CD4-positive, alpha-beta T cell treated with Interleukin-4 for 4 hours (primary cell): ENCODE measurements at regions not wholly inside any gene's neighbourhood (a gene's known extent, or its start where the extent isn't known, plus 50 kb on each side); places are given as distances from the start of the nearest gene placed in this dataset.

Experiments
- DNase-seq: peaks from one replicate; pipeline ENCODE4 v3.0.0-alpha.2; 2020

DNA sequence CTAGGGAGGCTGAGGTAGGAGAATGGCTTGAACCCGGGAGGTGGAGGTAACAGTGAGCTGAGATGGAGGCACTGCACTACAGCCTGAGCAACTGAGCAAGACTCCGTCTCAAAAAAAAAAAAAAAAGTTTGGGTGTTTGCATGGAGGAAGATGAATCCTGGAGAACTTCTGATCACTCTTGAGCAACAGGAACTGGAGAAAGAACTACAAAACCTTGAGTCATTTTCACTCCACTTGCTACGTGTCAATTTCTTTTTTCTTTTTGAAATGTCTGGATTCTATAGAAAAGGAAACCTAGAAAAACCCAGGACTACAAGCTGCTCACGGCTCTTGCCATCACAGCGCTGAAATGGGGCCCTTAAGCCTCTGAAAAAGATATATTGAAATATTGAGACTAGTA is 189.6 kb upstream of the NRP1 start:
- no peak for DNase-seq

DNA sequence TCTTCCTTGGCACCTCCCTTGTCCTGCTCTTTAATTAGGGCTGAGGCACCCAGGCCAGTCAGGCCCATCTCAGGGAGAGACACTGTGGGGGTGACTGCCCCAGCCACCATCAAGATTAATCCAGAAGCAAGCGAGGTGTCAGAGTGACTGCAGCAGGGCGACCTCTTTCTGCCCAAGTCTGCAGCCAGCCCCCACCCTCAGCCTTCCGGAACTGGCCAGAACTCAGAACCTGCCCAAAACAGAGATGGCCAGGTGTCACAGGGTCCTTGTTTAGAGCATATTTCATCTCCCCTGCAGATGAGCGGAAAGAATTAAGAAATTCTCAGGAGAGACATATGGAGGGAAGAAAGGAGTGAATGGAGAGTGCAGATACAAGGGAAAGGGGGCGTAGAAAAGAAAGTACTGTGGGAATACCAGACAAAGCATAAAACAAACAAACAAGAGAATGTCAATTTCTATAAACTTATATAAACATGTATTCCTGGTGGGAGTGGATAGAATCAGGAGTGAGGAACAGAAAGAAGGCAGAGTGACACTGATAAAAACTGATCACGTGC is 188.8 kb upstream of the NRP1 start:
- DNase-seq = no peak

DNA sequence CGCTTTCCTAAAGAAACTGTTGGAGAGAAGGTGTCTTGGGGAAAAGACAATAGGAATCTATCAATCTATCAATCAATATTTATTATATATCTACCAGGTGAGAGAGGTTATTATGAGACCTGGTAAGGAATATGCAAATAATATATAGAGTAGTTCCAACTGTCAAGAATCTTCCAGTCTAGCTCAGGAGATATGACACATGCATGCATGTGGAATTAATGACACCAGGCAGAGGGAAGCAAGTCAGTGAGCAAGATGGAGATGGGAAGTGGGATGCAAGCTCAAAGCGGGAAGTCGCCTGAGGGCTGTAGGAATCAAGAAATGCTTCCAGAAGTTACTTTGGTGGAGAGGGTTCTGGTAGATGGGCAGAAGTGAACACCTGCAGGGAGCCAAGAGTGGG is 187.4 kb upstream of the NRP1 start:
- no peak for DNase-seq

DNA sequence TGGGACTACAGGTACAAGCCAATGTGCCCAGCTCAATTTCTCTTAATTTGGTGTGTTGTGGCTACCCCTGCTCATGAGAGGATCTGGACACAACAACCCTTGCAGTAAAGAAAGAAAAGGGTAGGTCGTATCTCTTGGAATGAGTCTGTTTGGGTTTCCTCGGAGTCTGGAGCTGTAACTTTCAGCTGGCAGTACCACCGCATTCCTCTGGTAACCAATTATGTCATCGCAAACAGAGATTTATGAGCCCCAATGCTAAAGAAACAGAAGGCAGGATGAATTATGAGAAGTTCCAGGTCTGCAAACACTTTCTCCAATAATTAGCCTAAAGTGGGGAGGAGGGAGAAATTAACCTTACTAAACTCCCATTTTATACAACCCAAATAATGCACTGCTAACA is 186.6 kb upstream of the NRP1 start:
- no peak for DNase-seq

DNA sequence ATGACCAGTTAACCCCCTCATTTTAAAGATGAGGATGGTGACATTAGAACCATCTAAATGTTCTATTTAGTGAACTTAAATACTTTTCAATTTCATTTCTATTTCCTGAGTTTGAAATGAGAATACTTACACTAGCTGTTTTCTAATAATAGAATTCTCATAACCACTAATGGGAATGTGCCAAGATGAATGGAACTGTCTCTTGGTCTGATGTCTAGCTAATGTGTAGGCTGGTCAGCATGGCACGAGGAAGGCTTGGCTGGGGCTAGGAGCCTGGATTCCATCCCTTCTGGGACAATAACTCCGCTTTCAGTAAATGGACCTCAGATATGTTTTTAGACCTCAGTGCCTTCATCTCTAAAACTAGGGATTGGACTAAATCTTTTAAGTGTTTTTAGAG is 185.8 kb upstream of the NRP1 start:
- DNase-seq = no peak

DNA sequence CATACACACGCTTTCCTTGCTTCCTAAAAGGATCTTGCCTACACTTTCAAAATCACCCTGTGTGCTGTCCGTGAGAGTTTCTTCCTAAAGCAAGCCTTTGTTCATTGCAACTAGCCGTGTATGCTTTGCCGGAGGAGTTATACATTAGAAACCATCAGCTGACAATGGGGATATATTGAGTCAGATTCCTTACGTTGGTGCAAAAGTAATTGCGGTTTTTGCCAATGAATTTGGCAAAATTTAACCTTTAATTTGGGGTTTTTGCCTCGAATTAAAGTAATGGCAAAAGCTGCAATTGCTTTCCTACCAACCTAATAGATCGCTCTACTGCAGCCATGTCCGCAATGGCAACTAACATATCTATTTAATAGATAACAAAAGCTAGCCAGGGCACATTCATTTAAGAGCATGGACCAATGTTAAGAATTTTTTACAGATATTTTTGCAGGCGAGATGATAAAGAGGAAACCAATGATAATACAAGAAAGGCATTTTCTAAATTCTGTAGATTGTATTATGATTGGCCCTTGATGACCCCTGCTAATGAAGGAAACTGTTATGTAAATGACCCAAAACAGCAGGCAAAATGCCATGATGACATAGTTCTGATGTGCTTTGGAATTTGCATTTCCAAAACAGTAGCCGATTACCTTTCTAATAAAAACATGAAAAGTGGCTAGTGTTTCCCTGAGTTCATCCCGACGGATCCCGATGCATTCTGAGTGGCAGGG is 184.8 kb upstream of the NRP1 start:
- DNase-seq = no peak

DNA sequence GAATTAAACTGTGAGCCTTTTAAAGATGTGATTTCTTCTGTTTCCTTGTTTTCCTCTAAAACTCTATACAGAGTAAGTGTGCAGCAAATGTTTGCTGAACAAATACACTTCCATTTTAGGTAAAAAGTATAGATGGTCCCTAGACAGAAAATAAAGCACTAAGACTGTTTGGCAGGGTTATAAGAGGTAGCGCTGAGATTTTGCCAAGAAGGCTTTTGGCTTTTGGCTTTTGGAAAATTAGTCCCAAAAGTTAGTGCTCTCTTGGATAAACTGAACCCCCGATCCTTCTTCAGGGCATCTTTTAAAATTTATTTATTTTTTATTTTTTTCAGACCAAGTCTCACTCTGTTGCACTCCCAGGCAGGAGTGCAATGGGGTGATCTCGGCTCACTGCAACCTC is 175.7 kb upstream of the NRP1 start:
- no peak for DNase-seq

DNA sequence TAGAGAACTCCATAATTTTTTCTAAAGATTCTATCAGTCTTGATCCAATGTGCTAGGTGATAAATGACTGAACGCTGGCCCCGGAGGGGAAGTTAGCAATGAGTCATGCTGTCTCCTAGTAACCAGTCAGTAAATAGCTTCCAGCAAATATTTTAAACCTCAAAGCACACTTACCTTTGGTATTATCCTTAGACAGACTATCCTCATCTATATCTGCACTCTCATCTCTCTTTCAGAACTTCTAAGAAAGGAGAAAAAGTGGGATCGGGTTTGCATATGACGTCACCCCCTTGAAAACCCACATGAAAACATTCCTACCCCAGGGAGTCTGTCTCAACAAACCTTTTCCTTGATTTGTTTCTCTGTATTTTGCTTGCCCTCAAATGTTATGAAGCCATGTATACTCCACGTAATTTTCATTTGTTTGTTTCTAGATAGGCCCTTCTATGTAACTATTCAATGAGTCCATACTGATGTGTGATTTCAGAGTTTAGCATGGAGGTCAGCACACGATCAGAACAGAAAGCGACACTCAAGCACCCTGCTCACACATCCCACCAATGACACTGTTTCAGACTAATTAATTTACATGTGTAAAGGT is 174.9 kb upstream of the NRP1 start:
- peak; percentile 21 for DNase-seq

DNA sequence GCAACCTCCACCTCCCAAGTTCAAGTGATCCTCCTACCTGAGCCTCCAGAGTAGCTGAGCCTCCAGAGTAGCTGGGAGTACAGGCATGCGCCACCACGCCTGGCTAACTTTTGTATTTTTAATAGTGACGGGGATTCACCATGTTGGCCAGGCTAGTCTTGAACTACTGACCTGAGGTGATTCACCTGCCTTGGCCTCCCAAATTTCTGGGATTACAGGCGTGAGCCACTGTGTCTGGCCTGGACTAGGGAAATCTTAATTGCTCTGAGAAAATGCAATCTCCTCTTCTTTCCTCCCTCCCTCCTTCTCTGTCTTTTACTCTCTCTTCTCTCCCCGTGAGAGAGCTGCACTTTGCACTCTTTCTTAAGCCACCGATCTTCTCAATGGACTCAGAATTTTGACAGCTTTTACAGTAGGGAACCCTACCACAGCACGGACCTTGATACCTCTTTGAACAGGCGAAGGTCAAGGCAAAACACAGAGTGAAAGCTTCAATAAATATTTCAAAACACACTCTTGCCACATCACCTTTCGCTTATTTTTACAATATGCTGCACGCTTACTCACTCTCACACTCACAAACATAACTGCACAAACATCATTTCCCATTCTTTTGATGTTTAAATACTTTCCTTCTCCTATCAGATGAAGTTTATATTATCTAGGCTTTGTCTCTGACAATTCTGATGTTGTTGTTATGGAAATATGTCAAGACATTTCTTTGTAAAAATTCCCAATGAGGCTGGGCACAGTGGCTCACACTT is 173.4 kb upstream of the NRP1 start:
- DNase-seq = no peak

DNA sequence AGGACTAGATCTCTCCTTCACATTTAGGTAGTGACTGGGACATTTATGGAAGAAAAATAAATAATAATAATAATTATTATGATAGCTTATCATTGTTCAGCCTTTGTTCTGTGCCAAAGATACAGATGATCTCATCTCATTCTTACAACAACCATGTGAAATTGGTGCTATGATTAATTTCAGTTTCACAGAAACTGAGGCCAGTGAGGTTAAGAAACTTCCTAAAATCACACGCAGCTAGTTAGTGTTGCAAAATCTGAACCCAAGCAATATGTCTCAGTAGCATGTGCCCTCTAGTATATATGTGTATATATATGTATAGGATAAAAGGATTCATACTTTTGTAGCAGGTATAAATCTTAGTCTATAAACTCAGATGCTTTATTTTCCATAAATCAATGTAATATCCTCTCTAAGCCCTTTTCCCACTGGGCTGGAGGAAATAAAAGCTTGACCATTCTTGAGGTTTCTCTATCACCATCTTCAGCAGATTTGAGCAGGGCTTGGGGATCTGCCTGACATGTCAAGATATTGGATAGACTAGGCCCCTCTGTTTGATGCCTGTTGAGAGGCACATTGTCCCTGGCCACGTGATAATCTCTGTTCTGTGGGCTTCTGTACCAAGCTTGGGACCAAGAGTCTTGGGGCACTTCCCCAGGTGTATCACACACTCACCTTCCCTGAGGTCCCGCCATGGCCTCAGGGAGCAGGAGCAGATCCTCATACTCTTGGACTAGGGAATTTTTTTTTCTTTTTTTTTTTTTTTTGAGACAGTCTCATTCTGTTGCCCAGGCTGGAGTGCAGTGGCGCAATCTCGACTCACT is 172.6 kb upstream of the NRP1 start:
- no peak for DNase-seq

DNA sequence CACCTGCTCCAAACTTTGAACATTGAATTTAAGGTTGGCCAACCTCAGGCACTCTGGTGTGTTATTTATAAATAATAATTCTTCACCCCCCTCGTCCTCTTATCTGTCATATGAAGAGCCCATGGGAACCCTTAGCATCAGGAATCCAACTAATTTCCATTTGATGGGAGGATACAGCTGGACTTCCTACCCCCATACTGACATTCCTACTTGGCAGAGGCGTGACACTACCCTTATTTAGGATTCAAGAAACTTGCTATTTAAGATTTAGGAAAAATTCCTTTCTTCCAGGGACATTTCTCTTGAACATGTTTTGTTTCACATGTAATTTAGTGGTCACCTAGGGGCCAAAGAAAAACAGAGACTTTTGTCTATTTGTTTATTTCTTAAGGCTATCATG is 171.9 kb upstream of the NRP1 start:
- no peak for DNase-seq

DNA sequence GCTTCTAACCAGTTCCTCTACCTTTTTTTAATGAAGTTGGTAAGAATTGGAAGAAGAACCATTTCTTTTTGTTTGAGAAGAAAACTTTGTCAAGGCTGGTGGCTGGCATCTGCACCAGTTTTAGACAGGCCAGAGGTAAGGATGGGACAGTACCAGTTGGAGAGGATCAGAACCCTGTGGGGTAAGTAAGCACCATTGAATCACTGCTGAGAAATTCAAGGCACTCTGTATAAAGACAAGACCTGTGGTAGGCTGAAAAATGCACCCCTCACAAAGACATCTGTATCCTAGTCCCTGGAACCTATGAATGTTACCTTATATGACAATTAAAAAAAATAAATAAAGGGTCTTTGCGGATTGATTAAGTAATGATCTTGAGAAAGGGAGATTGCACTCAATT is 166.7 kb upstream of the NRP1 start:
- DNase-seq = no peak

DNA sequence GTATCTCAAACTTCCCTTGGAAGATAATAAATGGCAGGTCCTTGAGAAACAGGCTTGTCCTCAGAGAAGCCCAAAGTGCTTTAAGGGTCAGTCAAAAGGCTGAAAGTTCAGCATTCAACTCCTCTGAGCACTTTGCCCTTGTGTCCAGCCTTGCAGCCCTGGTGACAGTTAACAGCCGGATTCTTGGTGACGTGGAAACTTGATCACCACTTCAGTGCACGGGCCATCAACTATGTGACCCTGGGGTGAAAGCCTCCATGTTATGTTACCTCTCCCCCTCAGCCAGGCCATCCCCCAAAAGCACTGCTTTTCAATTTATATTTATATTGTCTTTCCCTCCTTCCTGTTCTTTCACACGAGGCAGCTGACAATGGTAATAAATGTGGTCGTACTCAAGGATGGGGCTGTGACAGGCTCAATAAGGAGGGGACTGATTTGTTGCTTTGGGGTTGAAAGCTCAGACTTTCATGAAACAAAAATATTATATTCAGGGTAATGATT is 164.0 kb upstream of the NRP1 start:
- no peak for DNase-seq

DNA sequence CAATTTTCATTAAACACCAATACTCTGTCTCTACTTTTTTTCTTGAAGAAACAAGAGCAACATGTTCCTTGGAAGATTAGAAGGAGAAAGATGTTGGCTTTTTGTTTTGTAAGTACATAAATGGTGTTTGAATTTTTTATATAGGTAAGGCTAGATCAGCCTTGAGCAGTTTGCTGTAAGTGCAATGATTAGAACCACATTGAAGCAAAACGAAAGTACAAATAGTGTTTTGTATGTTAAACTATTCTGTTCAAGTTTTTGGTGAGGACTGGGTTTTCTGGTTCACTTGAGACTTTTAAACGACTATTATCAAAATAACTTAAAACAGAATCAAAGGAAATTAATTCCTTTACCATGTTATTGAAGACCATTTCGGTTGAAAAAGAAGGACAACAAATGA is 162.9 kb upstream of the NRP1 start:
- DNase-seq = no peak

DNA sequence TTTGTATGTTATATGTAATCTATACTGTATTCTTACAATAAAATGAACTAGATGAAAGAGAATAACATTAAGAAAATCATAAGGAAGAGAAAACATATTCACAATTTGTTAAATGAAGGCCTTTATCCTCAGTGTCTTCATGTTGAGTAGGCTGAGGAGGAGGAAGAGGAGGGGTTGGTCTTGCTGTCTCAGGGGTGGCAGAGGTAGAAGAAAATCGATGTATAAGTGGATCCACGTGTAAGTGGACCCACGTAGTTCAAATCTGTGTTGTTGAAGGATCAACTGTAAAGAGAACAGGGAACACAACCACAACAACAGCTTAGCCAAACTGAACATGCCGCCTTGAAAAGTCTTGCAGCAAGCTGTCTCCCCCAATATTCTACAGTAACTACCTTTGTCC is 161.6 kb upstream of the NRP1 start:
- no peak for DNase-seq

DNA sequence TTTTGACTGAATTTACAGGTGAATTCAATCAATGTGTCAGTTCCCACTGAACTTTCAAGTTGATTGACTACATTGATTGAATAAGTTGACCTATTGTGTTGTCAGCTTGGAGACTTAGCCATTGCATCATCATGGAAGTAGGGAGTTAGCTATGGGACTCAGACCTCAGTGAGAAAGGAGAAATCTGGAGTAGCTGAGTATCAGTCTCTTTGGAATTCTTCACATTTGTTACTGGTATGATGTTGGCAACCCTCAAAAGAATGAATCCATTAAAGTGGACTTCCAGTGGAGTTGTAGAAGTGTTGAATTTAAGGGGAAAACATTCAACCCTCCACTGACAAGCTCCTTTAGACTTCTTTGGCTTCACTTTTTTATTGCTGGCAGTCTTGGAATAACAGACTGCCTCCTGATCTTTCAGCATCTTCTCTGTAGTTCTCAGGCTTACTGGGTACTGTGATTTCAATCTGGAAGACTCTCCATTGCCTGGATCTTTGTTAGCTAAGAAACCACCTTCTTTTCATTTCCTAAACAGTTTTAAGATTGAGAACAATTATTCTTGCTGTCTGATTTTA is 160.3 kb upstream of the NRP1 start:
- no peak for DNase-seq

DNA sequence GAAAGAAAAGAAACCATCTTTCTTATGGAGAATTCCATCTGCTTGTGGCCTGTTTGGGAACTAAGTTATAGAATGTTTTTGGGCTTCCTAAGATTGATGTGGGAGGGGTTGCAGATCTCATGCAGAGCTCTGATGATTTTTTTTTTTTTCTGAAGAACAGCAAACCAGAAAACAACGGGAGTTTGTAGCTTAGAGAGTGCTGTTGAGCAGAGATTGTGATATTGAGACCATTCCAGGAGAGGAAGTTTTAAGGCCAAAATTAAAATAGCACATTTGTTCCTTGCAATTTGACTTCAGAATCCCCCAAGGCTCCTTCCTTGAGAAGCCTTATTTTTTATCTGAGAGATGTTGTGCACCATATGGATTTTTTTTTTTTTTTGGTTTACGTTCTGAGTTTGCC is 159.5 kb upstream of the NRP1 start:
- DNase-seq = no peak

DNA sequence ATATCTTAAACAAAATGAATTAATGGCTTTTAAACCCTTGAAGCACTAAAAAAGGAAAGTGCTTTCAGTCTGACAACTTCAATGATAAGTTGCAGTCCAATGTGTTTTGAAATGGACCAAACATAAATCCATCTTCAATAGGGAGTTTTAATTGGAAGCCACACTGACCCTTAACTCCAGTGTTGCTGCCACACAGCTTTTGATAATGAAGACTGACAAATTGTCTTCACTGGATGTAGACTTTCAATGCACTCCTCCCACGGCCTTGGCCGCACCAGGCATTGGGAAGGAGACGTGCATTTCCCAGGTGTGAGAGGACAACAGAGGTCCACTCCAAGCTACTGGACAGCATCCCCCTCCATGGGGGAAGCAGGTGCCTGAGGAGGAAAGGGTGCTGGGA is 159.0 kb upstream of the NRP1 start:
- DNase-seq = no peak

DNA sequence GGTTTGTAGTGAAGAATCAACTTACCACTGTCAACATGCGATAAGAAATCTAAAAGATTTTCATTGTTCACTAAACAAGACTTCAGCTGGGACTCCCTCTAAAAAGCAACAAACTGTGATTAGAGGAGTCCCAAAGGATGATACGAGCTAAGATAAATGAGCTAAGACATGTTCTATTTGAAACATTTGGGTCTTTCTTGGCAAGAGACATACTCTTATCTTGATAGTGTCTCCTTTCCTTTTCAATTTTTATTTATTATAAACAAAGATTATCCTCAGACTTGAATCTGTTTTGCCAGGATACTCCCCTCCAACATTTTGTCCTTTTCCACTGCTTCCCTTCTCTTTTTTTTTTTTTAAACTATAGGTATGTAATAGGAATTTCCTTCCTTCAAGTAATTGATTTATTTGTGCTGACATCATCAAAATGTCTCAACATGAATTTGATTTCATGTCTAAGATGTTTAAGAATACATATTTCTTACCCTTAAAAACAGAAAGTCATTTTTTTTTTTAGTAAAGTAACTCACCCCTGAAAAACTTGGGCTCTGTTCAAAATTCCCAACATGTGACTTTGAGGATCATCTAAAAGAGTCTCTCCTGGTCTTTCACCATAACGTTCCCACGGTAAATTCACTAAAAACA is 158.4 kb upstream of the NRP1 start:
- no peak for DNase-seq

DNA sequence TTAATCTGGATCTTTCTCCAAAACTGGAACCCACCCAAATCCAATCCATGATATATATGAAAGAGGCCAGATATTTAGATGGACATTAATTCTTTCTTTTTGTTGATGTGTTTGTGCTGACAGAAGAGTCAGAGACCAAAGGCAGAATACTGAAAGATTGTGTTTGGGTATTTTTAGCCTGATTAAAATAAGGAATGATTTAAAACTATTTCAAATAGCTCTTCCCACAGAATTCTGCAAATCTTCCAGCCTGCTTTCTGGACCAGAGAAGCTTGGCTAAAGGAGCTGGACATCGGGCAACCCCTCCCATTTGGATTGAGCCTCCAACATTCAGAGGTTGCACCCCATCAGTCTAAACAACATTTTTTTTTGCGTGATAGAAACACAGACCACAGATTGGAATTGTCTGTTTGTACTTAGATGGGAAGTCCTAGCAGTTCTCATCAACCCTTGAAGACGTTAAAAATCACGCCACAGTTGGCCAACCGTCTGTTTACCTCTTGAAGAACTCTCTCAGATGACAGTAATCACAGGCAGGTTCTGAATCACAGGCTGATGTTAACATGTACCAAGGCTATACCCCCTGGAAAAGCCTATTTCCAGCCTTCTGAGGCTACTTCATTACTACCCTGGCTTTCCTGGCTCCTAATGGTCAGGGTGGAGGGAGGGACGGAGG is 155.2 kb upstream of the NRP1 start:
- no peak for DNase-seq

DNA sequence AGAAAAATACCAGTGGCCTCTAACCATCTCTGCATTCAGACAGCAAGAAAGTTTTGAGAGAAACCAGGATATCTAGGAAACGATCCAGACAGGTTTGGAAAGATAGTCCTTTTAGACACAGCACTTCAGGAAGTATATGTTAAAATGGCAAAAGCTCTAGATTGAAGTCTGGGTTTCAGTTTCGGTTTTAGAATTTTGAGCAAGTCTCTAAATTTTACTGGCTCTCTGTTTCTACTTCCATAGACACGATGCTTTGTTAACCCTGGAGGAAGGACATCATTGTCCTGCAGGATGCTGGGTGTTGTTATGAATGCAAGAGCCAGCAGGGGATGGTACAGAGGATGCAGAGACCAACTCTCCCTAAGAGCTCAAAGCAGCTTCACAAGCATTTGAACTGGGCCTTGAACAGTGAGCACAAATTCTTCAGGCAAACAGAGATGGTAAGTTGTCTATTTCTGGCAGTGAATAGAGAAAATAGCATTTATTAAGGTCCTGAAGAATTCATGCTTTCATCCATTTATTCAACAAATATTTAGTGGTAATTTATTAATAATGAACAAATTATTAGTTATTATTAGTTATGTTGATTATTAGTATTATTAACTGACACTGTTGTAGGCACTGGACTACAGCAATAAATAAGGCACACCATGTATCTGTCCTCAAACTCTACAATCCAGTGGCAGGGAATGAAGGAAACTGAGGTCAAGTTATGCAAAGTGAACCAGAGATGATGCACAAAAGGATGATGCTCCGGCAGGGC is 152.7 kb upstream of the NRP1 start:
- DNase-seq = peak; percentile 10
